Activated effector memory CD4-positive, alpha-beta T cell treated with Interleukin-2 at 50 U/mL for 16 hours (primary cell): ENCODE measurements at regions not wholly inside any gene's neighbourhood (a gene's known extent, or its start where the extent isn't known, plus 50 kb on each side); places are given as distances from the start of the nearest gene placed in this dataset.
"Not testable (repeated sequence)": the region's sequence is repeated elsewhere in the genome, so short reads cannot be mapped to it uniquely, and the experiment has no call there.

Experiments
- DNase-seq: peaks from one replicate; pipeline ENCODE4 v3.0.0-alpha.2; 2020

- DNase-seq: no peak
Observed at GRCh38 chr7:25722856-25723255, 429.1 kb upstream of the NFE2L3 start.

- DNase-seq: no peak
Observed at GRCh38 chr7:25725451-25725850, 426.5 kb upstream of the NFE2L3 start.

- no peak for DNase-seq
Observed at GRCh38 chr7:25726170-25726780, 425.7 kb upstream of the NFE2L3 start.

- no peak for DNase-seq
Observed at GRCh38 chr7:25726781-25727311, 425.2 kb upstream of the NFE2L3 start.

- no peak for DNase-seq
Observed at GRCh38 chr7:25727446-25727845, 424.6 kb upstream of the NFE2L3 start.

- no peak for DNase-seq
Observed at GRCh38 chr7:25727876-25728275, 424.1 kb upstream of the NFE2L3 start.

- DNase-seq: no peak
Observed at GRCh38 chr7:25731068-25731845, 420.7 kb upstream of the NFE2L3 start.

- DNase-seq: no peak
Observed at GRCh38 chr7:25731846-25732245, 420.2 kb upstream of the NFE2L3 start.

GRCh38 chr7:25732766-25733217, 419.2 kb upstream of the NFE2L3 start:
- no peak for DNase-seq

- no peak for DNase-seq
Observed at GRCh38 chr7:25735674-25736242, 416.2 kb upstream of the NFE2L3 start.

GRCh38 chr7:25738528-25738927, 413.5 kb upstream of the NFE2L3 start:
- DNase-seq: no peak

- no peak for DNase-seq
Observed at GRCh38 chr7:25739143-25739542, 412.9 kb upstream of the NFE2L3 start.

- DNase-seq: no peak
Observed at GRCh38 chr7:25742316-25742715, 409.7 kb upstream of the NFE2L3 start.

GRCh38 chr7:25743670-25744451, 408.1 kb upstream of the NFE2L3 start:
- DNase-seq: not testable (repeated sequence)

- DNase-seq: no peak
Observed at GRCh38 chr7:25750744-25751508, 401.1 kb upstream of the NFE2L3 start.

- no peak for DNase-seq
Observed at GRCh38 chr7:25752154-25752553, 399.8 kb upstream of the NFE2L3 start.

- DNase-seq: no peak
Observed at GRCh38 chr7:25752967-25753791, 398.8 kb upstream of the NFE2L3 start.

GRCh38 chr7:25753837-25754236, 398.2 kb upstream of the NFE2L3 start:
- DNase-seq: no peak

GRCh38 chr7:25754333-25754732, 397.7 kb upstream of the NFE2L3 start:
- no peak for DNase-seq

GRCh38 chr7:25754751-25755150, 397.2 kb upstream of the NFE2L3 start:
- no peak for DNase-seq

GRCh38 chr7:25756601-25757000, 395.4 kb upstream of the NFE2L3 start:
- DNase-seq: no peak
